Caco-2 (cell line): ENCODE measurements at regions not wholly inside any gene's neighbourhood (a gene's known extent, or its start where the extent isn't known, plus 50 kb on each side); places are given as distances from the start of the nearest gene placed in this dataset.

Experiments used
- BruUV-seq: library from RNA; stranded (reverse); fragments of 400-500 nt; replicated peaks from 2 replicates; lab custom pipeline; 2021; lab: Mats Ljungman, UMichigan
- CTCF ChIA-PET: fragments of 300-600 bp; sonication (Branson Sonifier 250); formaldehyde crosslinking; loops from one replicate; lab custom pipeline; 2022; ENCODE audit warnings: antibody characterized with exemption; lab: Charles Lee
- POLR2A ChIA-PET: fragments of 300-600 bp; sonication (Branson Sonifier 250); formaldehyde crosslinking; loops from one replicate; lab custom pipeline; 2022; ENCODE audit warnings: antibody characterized with exemption; lab: Charles Lee
- DNase-seq, 2 experiments: peaks; one replicate each; pipeline versions ENCODE4 v3.0.0 to v3.0.0-alpha.2; 2020 to 2022
- H3K27me3 ChIP-seq: replicated peaks from 2 replicates; pipeline ENCODE4 v1.6.0; 2011; ENCODE audit warnings: low read length; ENCODE audit not compliant: control insufficient read depth, insufficient read depth
- H3K36me3 ChIP-seq: 2 replicates; pipeline ENCODE4 v1.5.1; 2011; ENCODE audit warnings: low read length; ENCODE audit not compliant: control insufficient read depth, insufficient read depth
- H3K4me1 ChIP-seq: fragments of 250-450 bp; sonication (Bioruptor Pico); 2 replicates; pipeline ENCODE4 v1.5.1; 2020; ENCODE audit warnings: mild to moderate bottlenecking
- H3K4me3 ChIP-seq: 2 replicates; pipeline ENCODE4 v1.5.1; 2011; ENCODE audit warnings: low read depth, mild to moderate bottlenecking, control low read depth, low read length
- H3K9me3 ChIP-seq: fragments of 250-450 bp; sonication (Bioruptor Pico); 2 replicates; pipeline ENCODE4 v1.5.1; 2020; ENCODE audit warnings: mild to moderate bottlenecking, moderate library complexity
- H3K27ac Mint-ChIP-seq: one replicate; pipeline ENCODE4 v1.8.0; 2022; ENCODE audit warnings: mixed read lengths; ENCODE audit not compliant: unreplicated experiment
- H3K27me3 Mint-ChIP-seq: one replicate; pipeline ENCODE4 v1.8.0; 2022; ENCODE audit warnings: mixed read lengths; ENCODE audit not compliant: insufficient read depth, unreplicated experiment
- H3K36me3 Mint-ChIP-seq: one replicate; pipeline ENCODE4 v1.8.0; 2022; ENCODE audit warnings: mild to moderate bottlenecking, mixed read lengths; ENCODE audit not compliant: insufficient read depth, unreplicated experiment
- H3K4me1 Mint-ChIP-seq: one replicate; pipeline ENCODE4 v1.8.0; 2022; ENCODE audit warnings: low read depth, mixed read lengths; ENCODE audit not compliant: unreplicated experiment
- H3K4me3 Mint-ChIP-seq: one replicate; pipeline ENCODE4 v1.8.0; 2022; ENCODE audit warnings: mild to moderate bottlenecking, moderate library complexity, mixed read lengths; ENCODE audit not compliant: unreplicated experiment
- H3K9me3 Mint-ChIP-seq: one replicate; pipeline ENCODE4 v1.8.0; 2022; ENCODE audit warnings: mixed read lengths; ENCODE audit not compliant: unreplicated experiment
- CTCF ChIP-seq, 2 experiments: fragments of 200-600 bp in 1 of 2; IDR thresholded peaks; 1 replicate in 1 of 2; 2 replicates in 1 of 2; pipeline versions ENCODE4 v1.5.1 to v1.8.0; 2011 to 2022; ENCODE audit warnings: antibody characterized with exemption in 1 of 2, control low read depth in 1 of 2, inconsistent platforms in 1 of 2, low read depth in 1 of 2, low read length in 1 of 2, mild to moderate bottlenecking in 1 of 2, moderate library complexity in 1 of 2; ENCODE audit not compliant: insufficient read depth in 1 of 2, severe bottlenecking in 1 of 2, unreplicated experiment in 1 of 2
- intact Hi-C: fragments of 100-400 bp; cut with micrococcal nuclease; formaldehyde crosslinking; loops from one replicate; pipeline ENCODE4 v1.10.0; 2022; ENCODE audit not compliant: unreplicated experiment

GRCh38 chr6:128731249-128732165 is 151.4 kb upstream of the LAMA2 start:
- Mint-ChIP-seq H3K36me3 (no peaks in the 10 kb centered on the region), H3K4me3 (no peak overlapping the region), H3K27ac (no peak overlapping the region), H3K9me3 (no peaks in the 10 kb centered on the region), H3K4me1 (no peaks in the 10 kb centered on the region), H3K27me3 (peaks cover 14% of the 10 kb centered on the region)
- intact Hi-C loops, result loop anchor here (1.0 to 10.0 kb wide), 3 partner anchors 207 to 994 kb away; partner anchors contain the start of gene PTPRK
- POLR2A ChIA-PET, result interaction anchor here (0.7 kb wide), 1 partner anchor 8 kb away, joined by 3 read pairs; no protein-coding TSS in a partner anchor
- Histone ChIP-seq H3K36me3 (no peaks in the 10 kb centered on the region), H3K4me1 (no peaks in the 10 kb centered on the region), H3K9me3 (no peaks in the 10 kb centered on the region), H3K4me3 (no peak overlapping the region), H3K27me3 (no peaks in the 10 kb centered on the region)
- CTCF ChIA-PET, result interaction anchor here (0.6 to 2.1 kb wide), 4 partner anchors 211 to 1116 kb away, joined by 3 to 11 read pairs (median 6); partner anchors contain the start of gene PTPRK
- BruUV-seq, result no TSS peak
- peak in 1 of 2 experiments; percentile 37 for DNase-seq
- peak; percentile 38 to 45 for TF ChIP-seq CTCF (IDR thresholded peaks at IDR 0.05; ENCODE audit: insufficient read depth in 1 of 2, low read depth in 1 of 2, low read length in 1 of 2, severe bottlenecking in 1 of 2, unreplicated experiment in 1 of 2)

- Mint-ChIP-seq H3K27ac (no peak overlapping the region), H3K4me1 (no peaks in the 10 kb centered on the region), H3K4me3 (no peak overlapping the region), H3K9me3 (no peaks in the 10 kb centered on the region), H3K27me3 (peaks cover 19% of the 10 kb centered on the region), H3K36me3 (no peaks in the 10 kb centered on the region)
- Histone ChIP-seq H3K27me3 (no peaks in the 10 kb centered on the region), H3K36me3 (no peaks in the 10 kb centered on the region), H3K4me3 (no peak overlapping the region), H3K4me1 (no peaks in the 10 kb centered on the region), H3K9me3 (no peaks in the 10 kb centered on the region)
- DNase-seq, result no peak
- TF ChIP-seq CTCF (IDR thresholded peaks at IDR 0.05; ENCODE audit: insufficient read depth in 1 of 2, low read depth in 1 of 2, low read length in 1 of 2, severe bottlenecking in 1 of 2, unreplicated experiment in 1 of 2), result no peak
- CTCF ChIA-PET, result no interaction called here
- intact Hi-C loops, result loop anchor here (5.0 kb wide), 1 partner anchor 645 kb away; no protein-coding TSS in a partner anchor
- BruUV-seq, result no TSS peak
- POLR2A ChIA-PET, result no interaction called here
Measured at GRCh38 chr6:128727500-128727899, 155.4 kb upstream of the LAMA2 start.

- H3K9me3 ChIP-seq, result no peaks in the 10 kb centered on the region
- H3K4me3 Mint-ChIP-seq, result no peak overlapping the region
- H3K4me1 ChIP-seq, result no peaks in the 10 kb centered on the region
- intact Hi-C loops, result loop anchor here (1.0 to 5.0 kb wide), 2 partner anchors 527 to 647 kb away; no protein-coding TSS in a partner anchor
- no peaks in the 10 kb centered on the region for H3K27me3 ChIP-seq
- peak; percentile 55 to 80 for TF ChIP-seq CTCF (IDR thresholded peaks at IDR 0.05; ENCODE audit: insufficient read depth in 1 of 2, low read depth in 1 of 2, low read length in 1 of 2, severe bottlenecking in 1 of 2, unreplicated experiment in 1 of 2)
- H3K27me3 Mint-ChIP-seq, result peaks cover 16% of the 10 kb centered on the region
- no peak overlapping the region for H3K4me3 ChIP-seq
- H3K9me3 Mint-ChIP-seq, result no peaks in the 10 kb centered on the region
- peak in 1 of 2 experiments; percentile 45 for DNase-seq
- no peak overlapping the region for H3K27ac Mint-ChIP-seq
- H3K36me3 Mint-ChIP-seq, result no peaks in the 10 kb centered on the region
- no peaks in the 10 kb centered on the region for H3K4me1 Mint-ChIP-seq
- CTCF ChIA-PET, result no interaction called here
- no peaks in the 10 kb centered on the region for H3K36me3 ChIP-seq
- BruUV-seq, result no TSS peak
- POLR2A ChIA-PET, result no interaction called here
Measured at GRCh38 chr6:128725271-128726233, 157.4 kb upstream of the LAMA2 start.
